ENCODE measurements at regions not wholly inside any gene's neighbourhood (a gene's known extent, or its start where the extent isn't known, plus 50 kb on each side); places are given as distances from the start of the nearest gene placed in this dataset.

GRCh38 chr14:22383515-22384166 lies 205.4 kb downstream of the DAD1 start:
- TF ChIP-seq CTCF (optimal IDR thresholded peaks at IDR 0.05 in 1 of 3, IDR thresholded peaks at IDR 0.05 in 1 of 3, conservative IDR thresholded peaks at IDR 0.05 in 1 of 3; ENCODE audit: extremely low read depth in 1 of 3, insufficient read depth in 2 of 3, low read length in 3 of 3), result no peak
- no peak for TF ChIP-seq EZH2 (IDR thresholded peaks at IDR 0.05; ENCODE audit: low read length)
- H3K9me3 ChIP-seq (ENCODE audit: control insufficient read depth, low read depth, low read length), result no peaks in the 10 kb centered on the region
- H3K79me2 ChIP-seq (ENCODE audit: control insufficient read depth, insufficient read depth, low read length), result no peaks in the 10 kb centered on the region
- peaks cover 13% of the 10 kb centered on the region for H3K27me3 ChIP-seq (ENCODE audit: control insufficient read depth, extremely low read depth, insufficient read depth, low read length)
- dilution Hi-C loops (cut with MboI; ENCODE audit: extremely low pct_ligation_motif_present, low sequenced_read_pairs), result no loop called here
- no peaks in the 10 kb centered on the region for H3K4me1 ChIP-seq (ENCODE audit: control insufficient read depth, extremely low read depth, insufficient read depth, low read length)
- no peaks in the 10 kb centered on the region for H3K9me1 ChIP-seq (ENCODE audit: control insufficient read depth, extremely low read depth, insufficient read depth, low read length)
- H4K20me1 ChIP-seq (ENCODE audit: control insufficient read depth, extremely low read depth, insufficient read depth, low read length), result no peaks in the 10 kb centered on the region
- DNase-seq (ENCODE audit: low read depth, low spot score), result no peak
- no peaks in the 10 kb centered on the region for H3K36me3 ChIP-seq (ENCODE audit: control insufficient read depth in 2 of 2, extremely low read depth in 1 of 2, insufficient read depth in 2 of 2, low read length in 2 of 2)
- no peak overlapping the region for H3K27ac ChIP-seq (ENCODE audit: control insufficient read depth, insufficient read depth, low read length)
- H3K4me2 ChIP-seq (ENCODE audit: control insufficient read depth, extremely low read depth, insufficient read depth, low read depth, low read length), result no peak overlapping the region
- H2AFZ ChIP-seq (ENCODE audit: control insufficient read depth, low read length), result no peak overlapping the region
- H3K9ac ChIP-seq (ENCODE audit: control insufficient read depth, extremely low read depth, insufficient read depth, low read length), result no peak overlapping the region
- no peak for FAIRE-seq
- no peak overlapping the region for H3K4me3 ChIP-seq (ENCODE audit: control insufficient read depth in 2 of 3, extremely low read depth in 1 of 3, insufficient read depth in 2 of 3, low read depth in 1 of 3, low read length in 3 of 3)

GRCh38 chr14:22382955-22383354 lies 206.1 kb downstream of the DAD1 start:
- Histone ChIP-seq H3K4me3 (ENCODE audit: control insufficient read depth in 2 of 3, extremely low read depth in 1 of 3, insufficient read depth in 2 of 3, low read depth in 1 of 3, low read length in 3 of 3) (no peak overlapping the region), H3K9me3 (ENCODE audit: control insufficient read depth, low read depth, low read length) (no peaks in the 10 kb centered on the region), H3K4me2 (ENCODE audit: control insufficient read depth, extremely low read depth, insufficient read depth, low read depth, low read length) (no peak overlapping the region), H3K4me1 (ENCODE audit: control insufficient read depth, extremely low read depth, insufficient read depth, low read length) (no peaks in the 10 kb centered on the region), H4K20me1 (ENCODE audit: control insufficient read depth, extremely low read depth, insufficient read depth, low read length) (no peaks in the 10 kb centered on the region), H3K36me3 (ENCODE audit: control insufficient read depth in 2 of 2, extremely low read depth in 1 of 2, insufficient read depth in 2 of 2, low read length in 2 of 2) (no peaks in the 10 kb centered on the region), H3K9me1 (ENCODE audit: control insufficient read depth, extremely low read depth, insufficient read depth, low read length) (no peaks in the 10 kb centered on the region), H3K79me2 (ENCODE audit: control insufficient read depth, insufficient read depth, low read length) (no peaks in the 10 kb centered on the region), H3K27ac (ENCODE audit: control insufficient read depth, insufficient read depth, low read length) (no peak overlapping the region), H3K9ac (ENCODE audit: control insufficient read depth, extremely low read depth, insufficient read depth, low read length) (no peak overlapping the region), H3K27me3 (ENCODE audit: control insufficient read depth, extremely low read depth, insufficient read depth, low read length) (peaks cover 13% of the 10 kb centered on the region), H2AFZ (ENCODE audit: control insufficient read depth, low read length) (no peak overlapping the region)
- DNase-seq (ENCODE audit: low read depth, low spot score), result no peak
- dilution Hi-C loops (cut with MboI; ENCODE audit: extremely low pct_ligation_motif_present, low sequenced_read_pairs), result no loop called here
- TF ChIP-seq CTCF (optimal IDR thresholded peaks at IDR 0.05 in 1 of 3, IDR thresholded peaks at IDR 0.05 in 1 of 3, conservative IDR thresholded peaks at IDR 0.05 in 1 of 3; ENCODE audit: extremely low read depth in 1 of 3, insufficient read depth in 2 of 3, low read length in 3 of 3) (no peak), EZH2 (IDR thresholded peaks at IDR 0.05; ENCODE audit: low read length) (no peak)
- no peak for FAIRE-seq
